Peyer's patch (tissue), 4 donors: ENCODE measurements at regions not wholly inside any gene's neighbourhood (a gene's known extent, or its start where the extent isn't known, plus 50 kb on each side); places are given as distances from the start of the nearest gene placed in this dataset.

Experiments used
- POLR2A ChIP-seq, 2 donors: fragments of 450-650 bp; IDR thresholded peaks; one replicate each; pipeline ENCODE4 v1.5.1; 2017; ENCODE audit warnings: antibody characterized with exemption in 2 of 2, mild to moderate bottlenecking in 2 of 2, moderate library complexity in 2 of 2
- TF ChIP-seq, protein P1 (sequence below), 6 experiments: fragments of 450-650 bp in 4 of 6; fragments of 200-600 bp in 2 of 6; sonication (generic) in 1 of 6; IDR thresholded peaks; one replicate each; pipeline ENCODE4 v1.5.1; 2017 to 2019; ENCODE audit warnings: antibody characterized with exemption in 6 of 6, mild to moderate bottlenecking in 3 of 6, moderate library complexity in 1 of 6

DNA sequence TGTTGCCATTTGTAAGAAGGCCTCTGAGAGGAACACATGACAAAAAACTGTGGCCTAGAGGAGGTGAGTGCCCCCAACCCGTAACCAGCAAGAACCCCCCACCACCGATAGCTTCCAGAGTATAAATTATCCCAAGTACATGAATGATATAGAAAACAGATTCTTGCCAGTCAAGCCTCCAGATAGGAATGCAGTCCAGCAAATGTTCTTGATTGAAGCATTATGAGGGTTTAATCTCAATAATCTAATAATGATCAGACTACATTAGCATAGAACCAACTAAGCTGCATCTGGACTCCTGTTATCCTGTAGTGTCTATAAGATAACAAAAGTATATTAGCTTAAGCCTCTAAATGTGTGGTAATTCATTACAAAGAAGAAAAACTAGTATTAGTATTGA, 908.9 kb upstream of the ATXN8OS start:
- TF ChIP-seq, protein P1, sequence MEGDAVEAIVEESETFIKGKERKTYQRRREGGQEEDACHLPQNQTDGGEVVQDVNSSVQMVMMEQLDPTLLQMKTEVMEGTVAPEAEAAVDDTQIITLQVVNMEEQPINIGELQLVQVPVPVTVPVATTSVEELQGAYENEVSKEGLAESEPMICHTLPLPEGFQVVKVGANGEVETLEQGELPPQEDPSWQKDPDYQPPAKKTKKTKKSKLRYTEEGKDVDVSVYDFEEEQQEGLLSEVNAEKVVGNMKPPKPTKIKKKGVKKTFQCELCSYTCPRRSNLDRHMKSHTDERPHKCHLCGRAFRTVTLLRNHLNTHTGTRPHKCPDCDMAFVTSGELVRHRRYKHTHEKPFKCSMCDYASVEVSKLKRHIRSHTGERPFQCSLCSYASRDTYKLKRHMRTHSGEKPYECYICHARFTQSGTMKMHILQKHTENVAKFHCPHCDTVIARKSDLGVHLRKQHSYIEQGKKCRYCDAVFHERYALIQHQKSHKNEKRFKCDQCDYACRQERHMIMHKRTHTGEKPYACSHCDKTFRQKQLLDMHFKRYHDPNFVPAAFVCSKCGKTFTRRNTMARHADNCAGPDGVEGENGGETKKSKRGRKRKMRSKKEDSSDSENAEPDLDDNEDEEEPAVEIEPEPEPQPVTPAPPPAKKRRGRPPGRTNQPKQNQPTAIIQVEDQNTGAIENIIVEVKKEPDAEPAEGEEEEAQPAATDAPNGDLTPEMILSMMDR (IDR thresholded peaks at IDR 0.05) = no peak
- TF ChIP-seq POLR2A (IDR thresholded peaks at IDR 0.05) = no peak
